ENCODE measurements at regions not wholly inside any gene's neighbourhood (a gene's known extent, or its start where the extent isn't known, plus 50 kb on each side); places are given as distances from the start of the nearest gene placed in this dataset.

DNA sequence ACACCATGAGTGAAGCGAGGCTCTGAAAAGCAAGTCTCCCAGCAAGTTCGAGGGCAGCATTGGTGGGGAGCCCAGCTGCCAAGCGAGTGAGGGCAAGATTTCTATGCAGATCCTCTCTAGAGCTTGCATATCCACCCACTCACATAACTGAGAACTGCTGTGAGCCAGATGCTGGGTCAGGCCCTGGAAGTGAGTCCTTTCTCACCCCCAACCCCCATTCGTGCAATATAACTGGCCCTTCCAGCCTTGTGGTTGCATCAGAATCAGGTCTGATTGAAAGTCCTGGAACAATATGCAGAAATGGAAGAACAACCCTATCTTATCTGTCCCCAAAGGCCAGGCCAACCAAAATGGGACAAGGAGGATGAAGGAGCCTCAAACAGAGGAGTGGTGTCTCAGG, 146.6 kb downstream of the IRX5 start:
- no peak for DNase-seq

DNA sequence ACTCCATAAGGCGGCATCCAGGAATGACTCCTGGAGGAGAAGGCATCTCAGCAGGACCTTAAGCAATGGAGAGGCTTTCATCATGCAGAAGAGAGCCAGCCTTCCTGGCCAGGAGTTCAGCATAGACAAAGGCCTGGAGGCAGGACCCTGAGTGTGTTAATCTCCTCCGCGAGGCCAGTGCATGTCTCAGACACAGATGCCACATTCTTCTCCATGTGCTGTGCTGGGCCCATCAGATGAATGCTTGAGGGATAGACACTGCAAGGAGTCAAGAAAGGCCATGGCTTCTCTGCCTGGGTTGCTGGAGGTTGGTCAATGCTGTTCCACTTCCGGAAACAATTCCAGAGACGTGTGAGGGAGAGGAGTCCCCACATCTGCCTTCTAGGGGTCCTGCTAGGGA, 147.5 kb downstream of the IRX5 start:
- DNase-seq: no peak

DNA sequence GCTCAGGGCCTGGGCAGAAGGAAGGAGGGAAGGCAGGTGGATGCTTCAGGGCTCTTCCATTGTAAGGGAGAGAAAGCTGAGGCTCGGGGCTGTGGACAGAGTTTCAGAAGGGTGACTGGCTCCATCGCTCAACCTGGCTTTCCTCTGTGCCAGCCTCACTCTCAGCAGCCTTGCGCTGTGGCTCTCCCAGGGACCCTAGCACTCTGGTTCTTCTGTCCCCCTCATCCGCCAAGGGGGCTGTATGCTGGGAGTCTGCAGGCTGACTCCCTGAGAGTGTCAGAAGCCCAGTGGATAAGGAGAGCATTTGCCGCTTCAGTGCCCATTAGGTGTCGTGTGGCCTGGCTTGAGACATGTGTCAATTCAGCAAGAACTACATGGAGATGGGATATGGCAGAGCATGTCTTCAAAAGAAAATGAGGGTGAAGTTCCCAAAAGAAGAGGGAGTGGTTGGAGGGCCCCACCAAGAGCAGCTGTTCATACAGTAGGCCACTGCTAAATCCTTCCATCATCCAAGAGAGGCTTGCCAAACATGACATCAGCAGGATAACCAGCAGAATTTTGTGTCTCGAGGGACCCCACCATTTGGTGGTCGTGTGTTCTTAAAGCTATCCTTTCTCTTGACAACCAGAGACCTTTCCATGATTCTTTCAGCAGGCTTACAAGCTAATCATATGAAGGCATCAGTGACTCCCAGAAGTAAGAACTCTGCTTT, 148.2 kb downstream of the IRX5 start:
- no peak for DNase-seq

DNA sequence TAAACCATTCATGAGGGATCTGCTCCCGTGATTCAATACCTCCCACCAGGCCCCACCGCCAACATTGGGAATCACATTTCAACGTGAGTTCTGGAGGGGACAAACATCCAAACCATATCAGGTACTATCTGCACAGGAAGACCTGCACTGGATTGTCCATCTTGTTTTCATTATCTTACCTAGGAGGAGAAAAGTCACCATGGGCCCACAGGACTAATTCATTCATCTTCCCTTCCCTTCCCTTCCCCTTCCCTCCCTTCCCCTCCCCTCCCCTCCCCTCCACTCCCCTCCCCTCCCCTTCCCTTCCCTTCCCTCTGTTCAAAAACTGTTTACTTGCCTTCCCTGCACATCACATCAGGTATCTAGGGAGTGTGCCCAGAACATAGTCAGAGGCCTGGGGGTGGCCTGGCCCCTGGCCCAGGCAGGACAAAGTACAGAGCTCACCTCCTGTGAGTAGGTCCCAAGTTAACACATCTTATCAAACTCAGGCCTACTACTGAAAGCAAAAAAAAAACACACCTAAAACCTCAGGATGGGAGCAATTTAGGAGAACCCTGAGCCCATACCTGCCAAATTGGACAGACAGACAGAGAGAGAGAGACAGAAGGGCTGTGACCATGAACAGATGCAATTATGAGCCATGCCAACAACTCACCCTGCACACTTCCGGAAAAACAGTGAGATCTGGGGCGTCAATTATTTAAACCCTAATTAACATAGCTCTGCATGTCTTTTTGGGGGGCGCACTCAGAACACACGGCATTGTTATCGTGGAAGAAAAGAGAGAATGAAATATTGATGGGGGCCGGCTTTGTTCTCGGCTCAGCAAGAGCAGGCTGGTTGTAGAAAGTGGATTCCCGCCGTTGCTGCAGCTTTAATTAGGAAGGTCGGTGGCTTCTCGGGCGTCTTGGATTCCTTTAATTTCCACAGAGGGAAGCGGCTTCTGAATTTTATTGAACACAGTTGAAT, 151.2 kb downstream of the IRX5 start:
- no peak for DNase-seq

DNA sequence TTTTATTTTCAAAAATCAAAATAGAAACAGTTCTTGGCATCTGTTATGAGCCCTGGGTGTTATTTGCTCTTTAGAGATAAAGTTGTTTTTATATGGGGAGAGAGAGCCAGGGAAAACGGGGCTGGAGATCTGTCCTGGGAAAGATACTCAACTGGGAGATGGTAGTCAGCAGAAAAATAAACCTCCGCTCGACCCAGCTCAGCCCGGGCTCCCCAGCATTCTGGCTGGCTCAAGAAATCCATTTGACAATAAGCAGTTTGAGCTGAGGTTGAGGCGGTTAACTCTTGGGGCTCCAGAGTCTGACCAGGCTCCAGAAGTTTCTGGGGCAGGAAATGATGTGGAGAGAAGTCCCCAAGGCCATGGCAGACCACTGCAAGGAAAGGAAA, 151.9 kb downstream of the IRX5 start:
- DNase-seq: no peak

DNA sequence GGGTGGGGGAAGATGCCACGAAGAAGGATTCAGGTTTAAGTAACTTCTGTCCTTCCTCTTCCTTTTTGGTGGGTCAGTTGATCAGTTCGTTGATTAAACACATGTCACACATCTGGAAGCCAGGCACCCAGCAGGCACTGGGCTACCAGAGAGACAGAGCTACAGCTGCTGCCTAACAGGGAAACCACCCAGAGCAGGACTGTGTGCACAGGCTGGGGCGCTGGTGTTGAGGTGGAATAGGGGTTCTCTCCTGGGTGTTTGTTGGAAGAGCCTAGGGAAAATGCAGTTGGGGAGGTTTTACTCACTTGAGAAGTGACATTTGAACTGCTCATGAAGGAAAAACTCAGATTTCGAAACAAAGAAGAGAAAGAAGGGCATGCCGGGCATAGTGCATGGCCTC, 152.4 kb downstream of the IRX5 start:
- DNase-seq: no peak

DNA sequence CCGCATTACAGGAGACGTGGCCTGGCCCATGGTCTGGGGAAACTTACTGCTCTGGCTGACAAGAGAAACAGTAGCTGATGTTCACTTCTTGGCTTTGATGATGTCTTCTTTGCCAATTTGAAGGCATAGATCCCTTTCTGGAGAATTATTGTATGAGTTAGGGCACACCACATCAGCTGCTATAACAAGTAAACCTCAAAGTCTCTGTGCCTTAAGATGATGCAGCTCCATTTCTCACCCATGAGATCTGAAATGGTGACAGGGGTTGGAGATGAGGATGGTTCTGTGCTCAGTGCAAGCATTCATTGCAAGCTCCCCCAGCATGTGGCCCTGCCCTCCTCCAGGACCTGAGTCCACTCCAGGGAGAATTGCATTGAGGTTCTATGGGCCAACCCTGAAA, 157.4 kb downstream of the IRX5 start:
- no peak for DNase-seq

DNA sequence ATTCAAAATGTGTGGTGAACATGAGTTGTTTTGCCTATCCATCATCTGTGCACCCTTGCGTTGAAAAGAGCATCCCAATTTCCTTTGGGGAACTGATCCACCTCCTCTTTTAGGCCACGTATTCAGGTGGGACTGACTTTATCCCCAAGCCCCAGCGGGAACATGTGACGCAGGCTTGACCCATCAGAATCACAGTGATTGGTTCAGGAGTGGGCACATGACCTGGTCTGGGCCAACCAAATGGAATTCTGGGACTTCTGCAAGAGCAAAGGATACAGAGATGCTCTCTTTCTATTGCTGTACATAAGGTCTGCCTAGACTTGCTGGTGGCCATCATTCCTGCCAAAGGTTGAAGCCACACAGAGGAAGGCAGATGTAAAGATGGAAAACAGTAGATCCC, 158.9 kb downstream of the IRX5 start:
- DNase-seq: no peak

DNA sequence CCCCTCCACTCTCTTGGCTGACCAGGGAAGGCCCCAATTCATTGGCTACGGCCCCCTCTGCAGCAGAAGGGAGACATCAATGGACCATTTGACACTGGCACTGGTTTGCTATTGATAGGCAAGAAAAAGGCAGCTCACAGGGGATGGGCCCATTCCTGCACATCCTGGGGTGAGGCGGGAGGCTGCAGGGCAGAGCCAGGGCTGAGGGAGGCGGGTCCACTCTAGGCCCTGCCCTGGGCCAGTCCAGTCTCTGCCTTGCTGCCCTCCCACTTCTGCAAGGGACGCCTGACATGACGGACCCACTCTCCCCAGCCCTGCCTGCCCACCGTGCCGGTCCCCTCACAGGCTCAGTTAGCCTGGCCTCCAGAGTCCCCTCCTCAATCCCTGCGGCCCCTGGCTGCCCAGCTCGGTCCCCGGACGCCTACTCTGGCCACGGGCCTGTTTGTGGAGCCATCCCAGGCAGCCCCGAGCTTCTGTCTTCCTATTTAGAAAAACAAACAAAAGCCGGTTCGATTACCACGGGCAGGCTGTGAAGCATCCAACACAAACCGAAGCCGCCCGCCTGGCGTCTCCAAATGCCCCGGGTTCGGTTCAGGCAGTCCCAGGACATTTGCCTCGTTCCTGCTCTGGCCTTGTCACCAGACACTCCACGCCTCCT, 160.7 kb downstream of the IRX5 start:
- DNase-seq: no peak

DNA sequence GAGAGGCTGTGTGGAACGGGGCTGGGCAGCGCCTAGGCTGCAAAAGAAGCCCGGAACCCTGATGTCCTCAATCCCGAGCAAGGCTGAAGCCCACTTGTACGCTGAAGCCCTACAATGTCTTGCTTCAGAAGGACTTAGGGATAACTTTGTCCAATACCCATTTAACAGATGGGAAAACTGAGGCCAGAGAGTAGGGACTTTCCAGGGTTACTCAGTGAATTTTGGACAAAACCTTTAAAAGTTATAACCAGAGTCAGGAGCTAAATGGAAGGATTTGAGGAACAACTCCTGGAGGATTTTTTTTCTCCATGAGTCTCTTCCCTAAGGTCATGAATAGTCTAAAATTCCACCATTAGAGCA, 161.2 kb downstream of the IRX5 start:
- DNase-seq: no peak

DNA sequence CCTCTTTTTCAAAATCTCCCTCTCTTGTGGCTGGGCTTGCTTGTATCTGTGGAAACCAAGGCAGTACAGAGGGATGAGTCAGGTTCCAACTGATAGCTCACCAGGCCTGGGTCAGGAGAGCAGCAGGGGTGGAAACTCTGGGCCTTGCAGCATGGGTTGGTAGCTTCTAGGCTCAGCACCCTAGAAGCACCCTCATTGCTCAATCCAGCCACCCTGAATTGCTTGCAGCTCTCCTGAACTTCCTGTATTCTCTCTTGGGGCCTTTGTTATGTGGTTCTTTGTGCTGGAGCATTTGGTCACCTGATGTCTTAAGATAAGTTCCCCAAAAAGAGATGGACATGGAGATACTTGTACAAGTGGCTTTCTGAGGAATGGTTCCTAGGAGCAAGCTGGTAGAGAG, 169.4 kb downstream of the IRX5 start:
- DNase-seq: no peak

DNA sequence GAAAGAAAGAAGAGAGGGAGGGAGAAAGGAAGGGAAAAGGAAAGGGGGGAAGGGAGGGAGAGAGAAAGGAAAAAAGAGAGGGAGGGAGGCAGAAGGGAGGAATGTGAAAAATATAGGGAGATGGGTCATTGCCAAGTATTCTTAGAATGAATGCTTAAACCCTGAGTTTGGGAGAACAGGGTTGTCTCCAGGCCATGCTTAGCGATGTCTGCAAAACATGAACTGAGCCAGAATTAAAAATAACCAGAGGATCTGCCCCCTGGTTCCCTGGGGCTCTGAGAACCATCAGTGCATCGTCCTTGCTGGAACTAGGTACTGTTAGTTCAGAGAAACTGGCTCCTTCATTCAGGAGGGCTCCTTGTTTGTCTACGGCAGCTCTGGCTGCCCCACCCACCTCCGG, 170.4 kb downstream of the IRX5 start:
- no peak for DNase-seq

DNA sequence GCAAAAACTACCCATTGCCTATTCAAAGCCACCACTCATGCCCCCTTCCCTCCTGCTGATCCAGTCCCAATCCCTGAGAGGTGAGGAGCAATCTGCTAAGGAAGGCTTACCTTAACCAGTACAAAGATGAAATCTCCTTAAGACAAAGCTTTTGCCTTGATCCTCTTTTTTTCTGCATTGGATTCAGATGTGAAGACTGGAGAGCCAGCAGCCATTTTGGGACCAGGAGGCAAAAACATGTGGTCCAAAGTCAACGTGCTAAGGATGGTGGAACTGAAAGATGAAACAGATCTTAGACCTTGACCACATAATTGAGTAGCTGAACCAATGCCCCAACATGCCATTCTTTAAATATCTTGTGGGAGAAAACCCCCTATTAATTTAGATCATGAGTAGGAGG, 171.4 kb downstream of the IRX5 start:
- DNase-seq: no peak

DNA sequence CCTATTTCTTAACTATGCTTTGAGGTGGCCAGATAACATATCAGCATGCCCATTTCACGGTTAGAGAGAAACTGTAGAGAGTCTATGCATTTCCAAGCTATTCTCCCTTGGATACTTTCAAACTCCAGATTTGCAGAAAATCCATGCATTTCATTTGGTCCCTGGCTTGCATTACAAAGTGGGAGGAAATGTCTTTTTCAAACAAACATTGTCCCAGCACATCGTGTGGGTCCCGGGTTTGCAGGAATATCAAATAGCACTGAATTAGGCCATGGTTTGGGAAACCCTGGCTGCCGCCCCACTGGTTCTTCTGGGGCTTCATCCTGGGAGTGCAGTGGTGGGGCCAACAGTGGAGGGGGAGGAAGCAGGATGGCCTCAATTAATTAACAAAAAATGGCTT, 171.9 kb downstream of the IRX5 start:
- DNase-seq: no peak

DNA sequence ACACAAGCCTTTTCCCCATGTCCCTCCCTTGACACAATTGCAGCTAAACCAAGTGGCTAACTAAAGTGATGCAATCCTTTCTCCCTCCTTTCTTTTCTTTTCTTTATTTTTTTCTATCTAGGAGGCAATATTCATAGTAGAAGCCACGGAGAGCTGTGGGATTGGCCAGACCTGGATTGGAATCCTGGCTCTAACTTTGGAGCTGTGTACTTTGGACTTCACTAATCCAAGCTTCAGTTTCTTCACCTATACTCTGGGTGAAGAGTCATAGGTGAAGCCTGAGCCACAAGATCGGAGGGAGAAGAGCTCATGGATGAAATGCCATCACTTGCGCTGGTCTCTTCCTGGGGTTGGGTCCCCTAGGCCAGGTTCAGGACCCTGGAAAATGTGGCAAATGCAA, 177.2 kb downstream of the IRX5 start:
- no peak for DNase-seq

DNA sequence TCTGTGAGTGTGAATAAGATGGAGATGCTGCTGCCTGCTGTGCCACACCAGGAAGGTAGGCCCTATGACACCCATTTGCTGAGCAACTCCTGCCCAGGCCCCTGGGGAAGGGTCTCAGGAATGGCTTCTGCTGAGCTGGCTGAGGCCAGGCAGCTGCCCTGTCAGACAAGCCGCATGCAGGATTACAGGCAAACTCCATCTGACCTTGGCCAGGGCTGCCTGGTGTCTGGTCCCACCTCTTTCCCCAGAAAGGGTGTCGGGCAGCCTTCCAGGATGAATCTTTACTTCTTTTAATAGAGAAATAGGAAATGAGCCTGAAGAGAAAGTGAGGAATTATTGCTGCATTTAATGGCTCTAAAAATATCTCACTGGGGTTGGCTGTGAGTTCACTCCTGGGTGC, 182.5 kb downstream of the IRX5 start:
- no peak for DNase-seq

DNA sequence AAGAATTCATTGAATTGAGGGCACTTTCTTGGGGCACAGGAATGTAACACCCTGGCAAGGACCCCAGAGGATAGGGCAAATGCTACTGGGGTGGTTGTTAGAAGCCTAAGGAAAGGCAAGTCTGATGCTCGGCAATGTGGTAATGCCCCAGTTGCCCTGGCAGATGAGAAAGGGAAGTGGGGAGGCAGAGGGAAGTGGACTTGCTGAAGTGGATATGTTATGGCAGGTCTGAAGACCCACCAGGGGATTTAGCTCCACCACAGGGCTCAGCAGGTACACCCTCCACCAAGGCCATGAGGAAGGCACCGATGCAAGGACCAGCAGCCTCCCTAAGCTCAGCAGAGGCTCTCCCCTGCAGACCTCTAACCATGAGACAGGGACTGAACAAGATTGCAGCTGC, 184.8 kb downstream of the IRX5 start:
- DNase-seq: no peak

DNA sequence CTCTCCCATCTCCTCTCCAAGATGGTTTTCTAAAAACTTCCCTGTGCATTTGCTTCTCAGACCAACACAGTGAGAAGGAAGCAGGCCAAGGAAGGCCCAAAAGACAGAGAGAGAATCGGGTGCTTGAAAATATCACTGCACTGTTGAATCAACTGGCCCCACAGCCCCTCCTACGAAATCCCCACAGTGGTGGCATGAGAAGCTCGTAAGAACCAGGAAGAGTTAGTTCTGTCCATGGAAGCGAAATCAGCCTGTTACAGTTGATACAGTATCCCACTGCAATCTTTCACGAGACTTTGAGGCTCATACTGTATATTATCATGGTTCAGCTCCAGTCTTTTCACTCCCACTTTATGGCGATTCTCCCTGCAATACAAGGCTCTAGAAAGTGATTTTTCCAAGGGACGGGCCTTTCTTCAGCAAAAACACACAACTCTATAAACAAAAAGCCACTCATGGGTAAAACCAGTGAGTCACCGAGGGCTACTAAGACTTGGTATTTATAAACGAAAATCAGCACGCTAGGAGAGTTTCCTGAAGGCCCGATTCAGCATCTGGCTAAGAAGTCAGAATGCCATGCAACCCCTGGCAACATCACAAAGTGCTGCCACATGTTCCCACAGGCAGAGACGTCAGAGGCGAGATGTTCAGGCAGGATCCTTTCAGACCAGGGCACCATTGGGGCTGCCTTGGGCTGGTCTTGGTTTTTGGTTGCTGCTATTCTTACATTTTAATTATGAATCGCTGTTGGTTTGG, 185.7 kb downstream of the IRX5 start:
- DNase-seq: no peak

DNA sequence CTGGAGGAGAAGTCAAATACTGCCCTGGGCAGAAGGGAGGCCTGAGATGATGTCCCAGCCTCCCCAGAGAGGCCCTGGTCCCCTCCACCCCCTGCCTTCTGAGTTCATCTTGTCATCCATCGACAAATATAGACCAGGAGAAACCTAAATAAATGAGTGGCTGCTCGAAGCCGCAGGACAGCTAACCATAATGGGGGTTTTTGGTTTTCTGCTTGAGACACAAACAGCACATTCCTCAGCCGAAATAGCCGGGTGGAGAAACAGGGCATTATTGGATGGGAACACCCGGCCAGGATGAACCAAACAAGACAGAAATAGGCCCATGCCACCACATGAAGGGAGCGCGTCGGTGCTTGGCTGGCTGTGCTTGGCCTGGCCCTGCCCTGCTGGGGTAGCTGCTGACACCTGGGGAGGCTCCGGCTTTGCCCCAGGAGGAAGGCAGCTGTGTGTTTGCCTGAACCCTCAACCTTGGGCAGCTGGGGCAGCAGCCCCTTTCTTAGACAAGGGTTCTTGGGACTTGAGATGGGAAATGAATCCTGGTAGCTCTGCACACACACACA, 188.1 kb downstream of the IRX5 start:
- no peak for DNase-seq

DNA sequence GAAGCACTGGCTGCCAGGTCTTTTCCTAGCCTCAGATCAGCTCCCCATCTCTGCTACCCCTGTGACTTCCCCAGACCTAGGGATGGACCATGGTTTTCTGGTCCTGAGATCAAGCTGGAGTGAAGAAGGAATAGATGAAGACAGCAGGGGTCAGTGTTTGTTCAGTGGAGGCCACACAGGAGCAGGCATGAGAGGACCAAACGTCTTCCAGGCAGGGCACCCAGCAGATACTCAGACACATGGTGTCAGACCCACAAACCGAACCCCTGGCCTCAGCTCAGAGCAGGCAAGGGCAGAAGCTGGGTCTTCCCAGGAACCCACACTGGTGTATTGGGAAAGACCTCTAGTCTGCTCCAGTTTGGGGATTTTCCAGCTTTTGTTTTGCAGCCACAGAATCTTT, 189.7 kb downstream of the IRX5 start:
- no peak for DNase-seq

DNA sequence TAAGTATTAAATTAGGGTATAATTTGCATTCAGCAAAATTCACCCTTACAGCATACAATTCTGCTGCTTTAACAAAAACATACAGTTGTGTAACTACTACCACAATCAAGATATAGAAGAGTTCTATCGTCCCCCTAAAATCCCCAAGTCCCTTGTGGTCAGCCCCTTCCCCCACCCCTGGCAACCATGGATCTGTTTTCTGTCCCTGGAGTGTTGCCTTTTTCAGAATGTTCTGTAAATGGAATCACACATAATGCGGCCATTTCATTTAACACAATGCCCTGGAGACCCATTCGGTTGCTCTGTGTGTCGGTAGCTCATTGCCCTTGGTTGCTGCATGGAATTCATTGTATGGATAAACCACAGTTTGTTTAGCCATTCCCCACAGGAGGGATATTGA, 190.2 kb downstream of the IRX5 start:
- no peak for DNase-seq

DNA sequence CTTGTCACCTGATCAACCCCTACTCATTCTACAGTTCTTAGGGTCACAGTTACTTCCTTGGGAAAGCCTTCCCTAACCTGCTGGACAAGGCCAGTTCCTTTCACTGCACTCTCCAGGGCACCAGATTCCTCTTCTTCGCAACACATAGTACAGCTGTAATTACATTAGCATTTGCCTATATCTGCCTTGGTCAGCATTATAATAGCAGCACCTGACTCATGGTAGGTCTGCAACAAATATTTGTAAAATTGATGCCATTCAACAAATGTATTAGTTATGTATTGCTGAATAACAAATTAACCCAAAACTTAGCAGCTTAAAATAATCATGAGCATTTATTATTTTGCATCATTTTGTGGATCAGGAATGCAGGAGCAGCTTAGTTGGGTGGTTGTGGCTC, 193.0 kb downstream of the IRX5 start:
- DNase-seq: no peak

DNA sequence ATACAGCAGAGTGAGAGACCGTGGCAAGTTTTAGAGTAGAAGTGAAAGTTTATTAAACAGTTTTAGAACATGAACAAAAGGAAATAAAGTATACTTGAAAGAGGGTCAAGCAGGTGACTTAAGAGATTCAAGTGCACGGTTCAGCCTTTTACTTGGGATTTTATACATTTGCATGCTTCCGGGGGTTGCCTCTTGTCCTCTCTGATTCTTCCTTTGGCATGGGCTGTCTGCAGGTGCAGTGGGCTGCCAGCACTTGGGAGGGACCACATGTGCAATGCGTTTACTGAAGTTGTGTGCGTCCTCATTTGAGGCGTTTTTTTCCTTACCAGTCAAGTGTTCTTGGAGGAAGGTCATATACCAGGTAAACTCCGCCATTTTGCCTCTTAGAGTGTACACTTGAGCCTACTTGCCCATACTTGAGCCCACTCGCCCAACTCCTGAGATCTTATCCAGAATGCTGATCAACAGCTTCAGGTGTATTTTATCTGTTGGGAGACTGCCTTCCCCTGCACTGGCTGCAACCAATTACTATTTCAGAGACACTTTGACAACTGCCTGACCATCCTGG, 195.2 kb downstream of the IRX5 start:
- DNase-seq: no peak

All from NCI-H69 (cell line).